ENCODE measurements at regions not wholly inside any gene's neighbourhood (a gene's known extent, or its start where the extent isn't known, plus 50 kb on each side); places are given as distances from the start of the nearest gene placed in this dataset.

DNA sequence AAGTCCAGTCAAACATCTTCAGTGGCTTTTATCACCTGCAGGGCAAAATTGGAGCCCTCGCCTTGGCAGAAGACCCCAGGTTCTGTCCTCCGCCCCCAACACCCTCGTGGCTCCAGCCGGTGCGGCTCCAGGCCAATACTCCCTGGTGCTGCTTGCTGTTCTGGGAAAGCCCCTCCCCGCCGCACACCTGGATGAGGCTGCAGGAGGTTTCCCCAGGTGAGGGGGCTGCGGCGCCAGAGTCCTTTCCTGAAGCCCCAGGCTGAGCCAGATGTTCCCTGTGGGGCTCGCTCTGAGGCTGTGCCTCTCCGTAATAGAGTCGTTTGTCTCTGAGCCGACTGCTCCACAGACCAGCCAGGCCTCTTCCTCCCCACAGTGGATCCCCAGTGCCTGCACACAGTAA is 375.4 kb upstream of the IRX1 start:
- WGBS (ENCODE audit: insufficient coverage): 87% methylated on average over 13 of the region's 13 CpGs

DNA sequence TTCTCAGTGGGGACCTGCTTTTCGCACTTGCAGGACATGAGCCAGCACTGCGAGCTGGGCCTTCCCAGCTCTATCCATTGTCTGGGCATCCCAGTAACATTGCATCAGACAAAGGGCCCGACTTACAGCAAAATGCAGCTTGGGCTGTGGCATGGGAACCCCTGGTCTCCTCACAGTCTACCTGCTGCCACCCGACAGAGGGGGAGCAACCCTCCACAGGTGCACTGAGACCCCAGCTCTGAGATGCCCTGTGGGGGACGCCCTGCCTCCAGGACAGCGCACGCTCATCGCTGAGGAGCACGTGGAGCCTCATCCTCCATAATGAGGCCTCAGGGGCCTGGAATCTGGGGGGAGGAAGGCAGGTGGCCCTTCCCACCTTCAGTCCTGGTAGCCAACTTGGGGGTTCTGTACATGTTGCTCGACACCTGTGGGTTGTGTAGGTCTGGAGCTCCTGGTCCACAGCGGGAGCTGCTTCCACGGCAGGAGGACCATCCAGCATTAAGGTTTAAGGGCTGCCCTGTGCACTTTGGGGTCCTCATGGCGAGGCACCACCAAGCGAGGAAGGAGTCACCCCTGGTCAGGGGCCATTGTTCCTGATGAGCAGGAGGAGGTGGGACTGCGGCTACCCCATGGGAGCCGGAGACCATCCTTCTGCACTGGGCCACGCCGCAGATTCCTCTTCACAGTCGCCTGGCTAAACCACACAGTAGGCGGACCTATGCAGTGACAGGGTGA is 376.5 kb upstream of the IRX1 start:
- Histone ChIP-seq H3K9me3 (ENCODE audit: control extremely low read depth in 1 of 5, control insufficient read depth in 4 of 5, insufficient read depth in 2 of 5, low read depth in 1 of 5, low read length in 4 of 5) (no peaks in the 10 kb centered on the region), H3K36me3 (ENCODE audit: control insufficient read depth in 4 of 4, insufficient read depth in 4 of 4, low read length in 3 of 4) (no peaks in the 10 kb centered on the region), H3K4me1 (ENCODE audit: control extremely low read depth in 1 of 4, control insufficient read depth in 4 of 4, insufficient read depth in 4 of 4, low read length in 3 of 4) (no peaks in the 10 kb centered on the region), H3K4me3 (ENCODE audit: control insufficient read depth in 1 of 7, extremely low read depth in 1 of 7, insufficient read depth in 4 of 7, low read depth in 2 of 7, low read length in 6 of 7) (no peak overlapping the region), H3K27me3 (replicated peaks in 2 of 5; ENCODE audit: control insufficient read depth in 4 of 5, insufficient read depth in 5 of 5, low read length in 4 of 5) (no peaks in the 10 kb centered on the region), H3K27ac (ENCODE audit: insufficient read depth in 1 of 2, low read depth in 1 of 2, low read length in 2 of 2, poor library complexity in 1 of 2, severe bottlenecking in 2 of 2) (no peak overlapping the region)
- no peak for DNase-seq
- CTCF ChIA-PET: no interaction called here
- 85% methylated on average over 18 of the region's 20 CpGs for WGBS (ENCODE audit: insufficient coverage)
- POLR2A ChIA-PET: no interaction called here

More for the DNA sequence above, 375.4 kb upstream of the IRX1 start:
- H3K36me3 ChIP-seq (ENCODE audit: control insufficient read depth in 4 of 4, insufficient read depth in 4 of 4, low read length in 3 of 4): no peaks in the 10 kb centered on the region
- POLR2A ChIA-PET: no interaction called here
- no peaks in the 10 kb centered on the region for H3K9me3 ChIP-seq (ENCODE audit: control extremely low read depth in 1 of 5, control insufficient read depth in 4 of 5, insufficient read depth in 2 of 5, low read depth in 1 of 5, low read length in 4 of 5)
- no peaks in the 10 kb centered on the region for H3K27me3 ChIP-seq (replicated peaks in 2 of 5; ENCODE audit: control insufficient read depth in 4 of 5, insufficient read depth in 5 of 5, low read length in 4 of 5)
- H3K4me3 ChIP-seq (ENCODE audit: control insufficient read depth in 1 of 7, extremely low read depth in 1 of 7, insufficient read depth in 4 of 7, low read depth in 2 of 7, low read length in 6 of 7): no peak overlapping the region
- no peaks in the 10 kb centered on the region for H3K4me1 ChIP-seq (ENCODE audit: control extremely low read depth in 1 of 4, control insufficient read depth in 4 of 4, insufficient read depth in 4 of 4, low read length in 3 of 4)
- no peak overlapping the region for H3K27ac ChIP-seq (ENCODE audit: insufficient read depth in 1 of 2, low read depth in 1 of 2, low read length in 2 of 2, poor library complexity in 1 of 2, severe bottlenecking in 2 of 2)
- CTCF ChIA-PET: no interaction called here
- DNase-seq: no peak

DNA sequence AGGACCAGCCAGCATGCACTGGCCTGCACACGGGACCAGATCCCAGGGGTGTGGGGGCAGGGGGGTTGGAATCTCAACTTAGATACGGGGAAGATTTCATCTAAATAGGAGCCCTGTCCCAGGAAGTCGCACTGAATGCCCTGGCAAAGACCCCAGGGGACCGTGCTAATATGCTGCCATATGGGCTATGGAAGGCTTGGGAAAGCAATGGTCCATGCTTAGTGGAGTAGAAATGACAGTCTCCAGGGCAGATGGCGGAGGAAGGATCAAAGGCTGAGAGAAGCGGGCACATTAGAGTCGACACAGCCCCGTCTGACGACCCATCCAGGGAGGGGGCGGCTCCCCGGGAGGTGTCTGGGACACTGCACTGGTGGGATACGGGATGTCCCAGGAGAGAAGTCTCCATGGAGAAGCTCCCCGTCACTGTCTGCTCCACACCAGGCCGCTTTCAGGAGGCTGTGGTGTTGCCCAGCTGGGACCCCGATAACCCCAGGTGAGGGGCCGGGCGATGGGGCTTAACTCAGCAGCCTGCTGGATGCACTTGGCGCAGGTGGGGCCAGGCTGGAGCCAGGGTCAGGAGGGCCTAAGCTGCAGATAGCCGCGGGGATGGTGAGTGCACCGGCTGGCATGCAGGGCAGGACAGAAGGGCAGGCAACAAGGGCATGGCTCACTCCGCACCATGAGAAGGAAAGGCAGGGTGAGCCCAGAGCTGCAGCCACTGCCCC is 377.7 kb upstream of the IRX1 start:
- ChIA-PET CTCF (no interaction called here), POLR2A (no interaction called here)
- H3K4me3 ChIP-seq (ENCODE audit: control insufficient read depth in 1 of 7, extremely low read depth in 1 of 7, insufficient read depth in 4 of 7, low read depth in 2 of 7, low read length in 6 of 7): no peak overlapping the region
- no peak for DNase-seq
- no peaks in the 10 kb centered on the region for H3K9me3 ChIP-seq (ENCODE audit: control extremely low read depth in 1 of 5, control insufficient read depth in 4 of 5, insufficient read depth in 2 of 5, low read depth in 1 of 5, low read length in 4 of 5)
- WGBS (ENCODE audit: insufficient coverage): 86% methylated on average over 21 of the region's 22 CpGs
- no peak overlapping the region for H3K27ac ChIP-seq (ENCODE audit: insufficient read depth in 1 of 2, low read depth in 1 of 2, low read length in 2 of 2, poor library complexity in 1 of 2, severe bottlenecking in 2 of 2)
- no peaks in the 10 kb centered on the region for H3K27me3 ChIP-seq (replicated peaks in 2 of 5; ENCODE audit: control insufficient read depth in 4 of 5, insufficient read depth in 5 of 5, low read length in 4 of 5)
- no peaks in the 10 kb centered on the region for H3K36me3 ChIP-seq (ENCODE audit: control insufficient read depth in 4 of 4, insufficient read depth in 4 of 4, low read length in 3 of 4)
- H3K4me1 ChIP-seq (ENCODE audit: control extremely low read depth in 1 of 4, control insufficient read depth in 4 of 4, insufficient read depth in 4 of 4, low read length in 3 of 4): no peaks in the 10 kb centered on the region

DNA sequence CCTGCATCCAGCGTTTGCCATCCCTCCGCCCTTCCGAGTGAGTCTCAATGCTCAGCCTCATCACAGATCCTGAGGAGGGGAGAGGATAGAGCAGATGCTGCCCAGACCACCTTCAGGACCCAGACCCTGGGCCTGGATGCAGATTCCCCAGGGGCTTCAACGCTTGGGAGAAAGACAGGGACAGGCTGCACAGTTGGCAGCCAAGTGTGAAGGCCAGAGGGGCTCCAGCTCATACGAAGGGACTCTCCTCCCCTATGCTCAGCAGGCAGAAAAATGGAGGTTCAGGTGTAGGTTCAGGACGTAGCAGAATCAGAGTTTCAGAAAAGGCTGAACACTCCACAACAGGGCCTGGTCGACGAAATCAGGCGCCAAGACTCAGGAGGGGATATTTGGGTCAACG is 378.5 kb upstream of the IRX1 start:
- WGBS (ENCODE audit: insufficient coverage): 82% methylated on average over 10 of the region's 10 CpGs
- ChIA-PET CTCF (no interaction called here), POLR2A (no interaction called here)
- H3K27me3 ChIP-seq (replicated peaks in 2 of 5; ENCODE audit: control insufficient read depth in 4 of 5, insufficient read depth in 5 of 5, low read length in 4 of 5): no peaks in the 10 kb centered on the region
- H3K36me3 ChIP-seq (ENCODE audit: control insufficient read depth in 4 of 4, insufficient read depth in 4 of 4, low read length in 3 of 4): no peaks in the 10 kb centered on the region
- DNase-seq: no peak
- H3K9me3 ChIP-seq (ENCODE audit: control extremely low read depth in 1 of 5, control insufficient read depth in 4 of 5, insufficient read depth in 2 of 5, low read depth in 1 of 5, low read length in 4 of 5): no peaks in the 10 kb centered on the region
- no peak overlapping the region for H3K4me3 ChIP-seq (ENCODE audit: control insufficient read depth in 1 of 7, extremely low read depth in 1 of 7, insufficient read depth in 4 of 7, low read depth in 2 of 7, low read length in 6 of 7)
- H3K4me1 ChIP-seq (ENCODE audit: control extremely low read depth in 1 of 4, control insufficient read depth in 4 of 4, insufficient read depth in 4 of 4, low read length in 3 of 4): no peaks in the 10 kb centered on the region
- no peak overlapping the region for H3K27ac ChIP-seq (ENCODE audit: insufficient read depth in 1 of 2, low read depth in 1 of 2, low read length in 2 of 2, poor library complexity in 1 of 2, severe bottlenecking in 2 of 2)

GRCh38 chr5:3216386-3216785 is 379.2 kb upstream of the IRX1 start:
- no peaks in the 10 kb centered on the region for H3K4me1 ChIP-seq (ENCODE audit: control extremely low read depth in 1 of 4, control insufficient read depth in 4 of 4, insufficient read depth in 4 of 4, low read length in 3 of 4)
- ChIA-PET POLR2A (no interaction called here), CTCF (no interaction called here)
- H3K4me3 ChIP-seq (ENCODE audit: control insufficient read depth in 1 of 7, extremely low read depth in 1 of 7, insufficient read depth in 4 of 7, low read depth in 2 of 7, low read length in 6 of 7): no peak overlapping the region
- DNase-seq: no peak
- H3K27ac ChIP-seq (ENCODE audit: insufficient read depth in 1 of 2, low read depth in 1 of 2, low read length in 2 of 2, poor library complexity in 1 of 2, severe bottlenecking in 2 of 2): no peak overlapping the region
- 90% methylated on average over 6 of the region's 7 CpGs for WGBS (ENCODE audit: insufficient coverage)
- H3K9me3 ChIP-seq (ENCODE audit: control extremely low read depth in 1 of 5, control insufficient read depth in 4 of 5, insufficient read depth in 2 of 5, low read depth in 1 of 5, low read length in 4 of 5): no peaks in the 10 kb centered on the region
- H3K27me3 ChIP-seq (replicated peaks in 2 of 5; ENCODE audit: control insufficient read depth in 4 of 5, insufficient read depth in 5 of 5, low read length in 4 of 5): no peaks in the 10 kb centered on the region
- no peaks in the 10 kb centered on the region for H3K36me3 ChIP-seq (ENCODE audit: control insufficient read depth in 4 of 4, insufficient read depth in 4 of 4, low read length in 3 of 4)

- Histone ChIP-seq H3K4me1 (ENCODE audit: control extremely low read depth in 1 of 4, control insufficient read depth in 4 of 4, insufficient read depth in 4 of 4, low read length in 3 of 4) (no peaks in the 10 kb centered on the region), H3K27ac (ENCODE audit: insufficient read depth in 1 of 2, low read depth in 1 of 2, low read length in 2 of 2, poor library complexity in 1 of 2, severe bottlenecking in 2 of 2) (no peak overlapping the region), H3K4me3 (ENCODE audit: control insufficient read depth in 1 of 7, extremely low read depth in 1 of 7, insufficient read depth in 4 of 7, low read depth in 2 of 7, low read length in 6 of 7) (no peak overlapping the region), H3K36me3 (ENCODE audit: control insufficient read depth in 4 of 4, insufficient read depth in 4 of 4, low read length in 3 of 4) (no peaks in the 10 kb centered on the region), H3K9me3 (ENCODE audit: control extremely low read depth in 1 of 5, control insufficient read depth in 4 of 5, insufficient read depth in 2 of 5, low read depth in 1 of 5, low read length in 4 of 5) (no peaks in the 10 kb centered on the region), H3K27me3 (replicated peaks in 2 of 5; ENCODE audit: control insufficient read depth in 4 of 5, insufficient read depth in 5 of 5, low read length in 4 of 5) (no peaks in the 10 kb centered on the region)
- no peak for DNase-seq
- WGBS (ENCODE audit: insufficient coverage): 93% methylated on average over 12 of the region's 12 CpGs
- ChIA-PET CTCF (no interaction called here), POLR2A (no interaction called here)
Observed at GRCh38 chr5:3214838-3215374, 380.7 kb upstream of the IRX1 start.

DNA sequence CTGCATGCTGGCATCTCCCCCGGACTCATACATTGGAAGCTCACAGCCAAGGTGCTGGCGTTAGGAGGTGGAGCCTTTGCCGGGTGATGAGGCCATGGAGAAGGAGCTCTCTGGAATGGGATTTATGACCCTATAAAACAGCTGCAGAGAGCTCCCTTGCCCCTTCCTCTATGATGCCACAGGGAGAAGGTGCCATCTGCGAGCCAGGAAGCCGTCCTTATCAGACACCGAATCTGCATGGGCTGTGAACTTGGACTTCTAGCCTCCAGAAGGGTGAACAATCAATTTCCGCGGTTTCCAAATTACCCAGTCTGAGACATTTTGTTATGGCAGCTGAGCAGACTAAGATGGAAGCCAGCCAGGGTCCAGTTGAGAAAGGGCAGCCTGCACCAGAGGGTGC is 381.2 kb upstream of the IRX1 start:
- H3K36me3 ChIP-seq (ENCODE audit: control insufficient read depth in 4 of 4, insufficient read depth in 4 of 4, low read length in 3 of 4): no peaks in the 10 kb centered on the region
- WGBS (ENCODE audit: insufficient coverage): 89% methylated on average over 8 of the region's 8 CpGs
- H3K4me1 ChIP-seq (ENCODE audit: control extremely low read depth in 1 of 4, control insufficient read depth in 4 of 4, insufficient read depth in 4 of 4, low read length in 3 of 4): no peaks in the 10 kb centered on the region
- ChIA-PET CTCF (no interaction called here), POLR2A (no interaction called here)
- no peak overlapping the region for H3K27ac ChIP-seq (ENCODE audit: insufficient read depth in 1 of 2, low read depth in 1 of 2, low read length in 2 of 2, poor library complexity in 1 of 2, severe bottlenecking in 2 of 2)
- no peak for DNase-seq
- H3K4me3 ChIP-seq (ENCODE audit: control insufficient read depth in 1 of 7, extremely low read depth in 1 of 7, insufficient read depth in 4 of 7, low read depth in 2 of 7, low read length in 6 of 7): no peak overlapping the region
- H3K27me3 ChIP-seq (replicated peaks in 2 of 5; ENCODE audit: control insufficient read depth in 4 of 5, insufficient read depth in 5 of 5, low read length in 4 of 5): no peaks in the 10 kb centered on the region
- no peaks in the 10 kb centered on the region for H3K9me3 ChIP-seq (ENCODE audit: control extremely low read depth in 1 of 5, control insufficient read depth in 4 of 5, insufficient read depth in 2 of 5, low read depth in 1 of 5, low read length in 4 of 5)
